GM18505 (cell line): ENCODE measurements at regions not wholly inside any gene's neighbourhood (a gene's known extent, or its start where the extent isn't known, plus 50 kb on each side); places are given as distances from the start of the nearest gene placed in this dataset.
"Not testable (repeated sequence)": the region's sequence is repeated elsewhere in the genome, so short reads cannot be mapped to it uniquely, and the experiment has no call there.

Experiments
- ATAC-seq: cut with Tn5 transposase; IDR thresholded peaks from one replicate; pipeline ENCODE4 v1.9.1; 2021; ENCODE audit not compliant: unreplicated experiment
- POLR2A ChIP-seq: IDR thresholded peaks from 4 replicates; pipeline ENCODE4 v1.6.1; 2011; ENCODE audit warnings: borderline replicate concordance; ENCODE audit not compliant: insufficient read depth, insufficient read length; ENCODE audit errors: extremely low read depth

GRCh38 chr20:48331518-48332286 lies 496.1 kb downstream of the PREX1 start:
- TF ChIP-seq POLR2A = no peak

GRCh38 chr20:48329676-48330664 lies 497.8 kb downstream of the PREX1 start:
- TF ChIP-seq POLR2A = no peak
- no peak for ATAC-seq

More at GRCh38 chr20:48331518-48332286, 496.1 kb downstream of the PREX1 start:
- ATAC-seq = no peak

- no peak for ATAC-seq
- TF ChIP-seq POLR2A = no peak
Observed at GRCh38 chr20:48329031-48329615, 498.7 kb downstream of the PREX1 start.

GRCh38 chr20:48327848-48328247 lies 500.0 kb downstream of the PREX1 start:
- ATAC-seq = not testable (repeated sequence)

GRCh38 chr20:48326868-48327267 lies 500.9 kb downstream of the PREX1 start:
- TF ChIP-seq POLR2A = no peak
- ATAC-seq = no peak

- TF ChIP-seq POLR2A = no peak
- ATAC-seq = no peak
Observed at GRCh38 chr20:48326434-48326691, 501.4 kb downstream of the PREX1 start.

- ATAC-seq = no peak
Observed at GRCh38 chr20:48325656-48326433, 502.0 kb downstream of the PREX1 start.

GRCh38 chr20:48324744-48325143 lies 503.1 kb downstream of the PREX1 start:
- ATAC-seq = no peak
- TF ChIP-seq POLR2A = no peak

More at GRCh38 chr20:48325656-48326433, 502.0 kb downstream of the PREX1 start:
- TF ChIP-seq POLR2A = no peak

GRCh38 chr20:48321271-48321670 lies 506.5 kb downstream of the PREX1 start:
- TF ChIP-seq POLR2A = no peak
- no peak for ATAC-seq

- ATAC-seq = no peak
- TF ChIP-seq POLR2A = no peak
Observed at GRCh38 chr20:48319943-48320584, 507.7 kb downstream of the PREX1 start.

GRCh38 chr20:48317578-48317977 lies 510.2 kb downstream of the PREX1 start:
- ATAC-seq = no peak
- TF ChIP-seq POLR2A = no peak

- ATAC-seq = no peak
- TF ChIP-seq POLR2A = no peak
Observed at GRCh38 chr20:48314925-48315592, 512.7 kb downstream of the PREX1 start.
